D721Med (cell line): ENCODE measurements at regions not wholly inside any gene's neighbourhood (a gene's known extent, or its start where the extent isn't known, plus 50 kb on each side); places are given as distances from the start of the nearest gene placed in this dataset.

ENCODE experiments used
- DNase-seq: peaks from one replicate; pipeline ENCODE4 v3.0.0; 2011; ENCODE audit warnings: low spot score; ENCODE audit not compliant: insufficient read length
- FAIRE-seq: peaks from 2 replicates; lab custom pipeline; 2011; peaks lifted over from hg19 to GRCh38; lab: Jason Lieb, UNC
- CTCF ChIP-seq: IDR thresholded peaks from 2 replicates; pipeline ENCODE4 v1.5.1; 2012; ENCODE audit warnings: mild to moderate bottlenecking, control low read depth; ENCODE audit not compliant: insufficient read depth; ENCODE audit errors: missing control alignments

GRCh38 chr15:95208071-95208470 lies 976.7 kb downstream of the MCTP2 start:
- DNase-seq, result no peak
- TF ChIP-seq CTCF, result no peak
- FAIRE-seq, result no peak

- no peak for TF ChIP-seq CTCF
- DNase-seq (no peak), FAIRE-seq (no peak)
These were observed 977.6 kb downstream of the MCTP2 start for GRCh38 chr15:95208988-95209387.

GRCh38 chr15:95210436-95210981 lies 979.1 kb downstream of the MCTP2 start:
- no peak for TF ChIP-seq CTCF
- no peak for DNase-seq
- FAIRE-seq, result no peak

GRCh38 chr15:95215017-95215416 lies 983.7 kb downstream of the MCTP2 start:
- no peak for TF ChIP-seq CTCF
- DNase-seq, result no peak
- no peak for FAIRE-seq

GRCh38 chr15:95226835-95227234 lies 995.5 kb downstream of the MCTP2 start:
- FAIRE-seq (no peak), DNase-seq (no peak)
- no peak for TF ChIP-seq CTCF

GRCh38 chr15:95227235-95227634 lies 995.9 kb downstream of the MCTP2 start:
- FAIRE-seq (no peak), DNase-seq (no peak)
- no peak for TF ChIP-seq CTCF

GRCh38 chr15:95228856-95229555 lies 997.6 kb downstream of the MCTP2 start:
- DNase-seq (no peak), FAIRE-seq (no peak)
- no peak for TF ChIP-seq CTCF
